Right cardiac atrium (tissue), 5 donors: ENCODE measurements at regions not wholly inside any gene's neighbourhood (a gene's known extent, or its start where the extent isn't known, plus 50 kb on each side); places are given as distances from the start of the nearest gene placed in this dataset.

Experiments
- ATAC-seq, 2 donors: fragments of 200-7000 bp; cut with Tn5 transposase; one replicate each; pipeline versions ENCODE4 v1.8.0 to v1.9.1; 2020; ENCODE audit warnings: moderate library complexity in 2 of 2, mild to moderate bottlenecking in 1 of 2
- DNase-seq, 3 donors: peaks; one replicate each; pipeline ENCODE4 v3.0.0-alpha.2; 2020
- H3K27ac ChIP-seq: one replicate; pipeline ENCODE4 v1.5.1; 2013; ENCODE audit warnings: mild to moderate bottlenecking, low read length, control low read depth, moderate library complexity
- H3K27me3 ChIP-seq: one replicate; pipeline ENCODE4 v1.6.1; 2013; ENCODE audit not compliant: control insufficient read depth, insufficient read depth
- H3K4me1 ChIP-seq: one replicate; pipeline ENCODE4 v1.6.1; 2013; ENCODE audit warnings: low read length; ENCODE audit not compliant: control insufficient read depth, insufficient read depth
- H3K4me3 ChIP-seq: one replicate; pipeline ENCODE4 v1.5.1; 2013; ENCODE audit warnings: low read length, control low read depth
- H3K9me3 ChIP-seq: one replicate; pipeline ENCODE4 v1.6.1; 2013; ENCODE audit warnings: low read length; ENCODE audit not compliant: control insufficient read depth
- WGBS: extraction: QIAGEN DNeasy Blood & Tissue Kit; methylation state at CpG from one replicate; pipeline ENCODE4 v1.1.7; 2013; 5-methylcytosine and 5-hydroxymethylcytosine counted together
- intact Hi-C, 4 donors: fragments of 100-400 bp; cut with DNase I; formaldehyde crosslinking; loops; one replicate each; pipeline versions ENCODE4 v1.11.0 to v1.14.0; 2022 to 2023
- donor health status: healthy with polysubstance abuse.
- donor health status: DM: no; HTN: yes; CAD: no.
- donor health status: DM: no; HTN: no; CAD: no.
- donor health status: DM: no; HTN: yes; CAD: no; lungs with severe emphysema.
- donor health status: DM: yes; HTN: yes; CAD: no.

DNA sequence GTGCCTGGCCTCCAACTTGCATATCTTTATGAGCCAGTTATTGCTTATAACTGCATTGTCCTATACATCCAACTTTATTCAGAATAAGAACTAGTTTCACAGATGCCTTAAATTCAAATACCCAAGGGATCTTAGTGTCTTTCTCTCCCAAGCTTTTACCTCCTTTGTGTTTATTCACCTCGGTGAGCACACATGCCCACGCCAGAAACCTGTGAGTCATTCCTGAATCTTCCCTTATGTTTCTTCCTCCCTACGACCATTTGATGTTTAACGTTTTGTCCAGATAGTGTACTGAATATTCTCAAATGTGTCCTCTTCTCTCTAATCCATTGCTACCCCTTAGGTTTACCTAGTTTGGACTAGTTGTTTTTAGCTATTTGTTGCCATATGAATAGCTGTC lies 55.5 kb upstream of the MEGF10 start:
- Histone ChIP-seq H3K4me1 (no peaks in the 10 kb centered on the region), H3K9me3 (no peaks in the 10 kb centered on the region), H3K4me3 (no peak overlapping the region), H3K27me3 (no peaks in the 10 kb centered on the region), H3K27ac (no peak overlapping the region)
- ATAC-seq (no peak), DNase-seq (no peak)
- 87% methylated on average over 4 of the region's 4 CpGs for WGBS
- intact Hi-C loops, result no loop called here

DNA sequence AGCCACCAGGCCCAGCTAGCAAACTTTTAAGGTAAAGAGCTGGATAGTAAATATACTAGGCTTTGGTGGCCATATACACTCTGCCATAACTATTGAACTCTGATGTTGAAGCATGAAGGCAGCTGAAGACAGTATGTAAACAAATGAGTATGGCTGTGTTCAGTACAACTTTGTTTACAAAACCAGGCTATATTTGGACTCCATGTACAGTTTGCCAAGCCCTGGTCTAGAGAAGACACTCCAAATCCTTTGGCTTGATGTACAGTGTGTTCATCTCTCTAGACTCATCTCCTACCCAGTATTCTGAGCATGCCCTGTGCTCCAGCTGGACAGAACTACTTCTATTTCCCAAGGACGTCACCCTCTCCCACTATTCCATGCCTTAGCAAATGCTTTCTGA lies 54.3 kb upstream of the MEGF10 start:
- intact Hi-C loops, result no loop called here
- H3K27me3 ChIP-seq, result no peaks in the 10 kb centered on the region

More for the DNA sequence above, 54.3 kb upstream of the MEGF10 start:
- Histone ChIP-seq H3K4me3 (no peak overlapping the region), H3K27ac (no peak overlapping the region), H3K4me1 (no peaks in the 10 kb centered on the region), H3K9me3 (no peaks in the 10 kb centered on the region)
- DNase-seq, result no peak
- WGBS, result 60% methylated on average over 1 of the region's 1 CpG
- ATAC-seq, result no peak
